MCF 10A (cell line): ENCODE measurements at regions not wholly inside any gene's neighbourhood (a gene's known extent, or its start where the extent isn't known, plus 50 kb on each side); places are given as distances from the start of the nearest gene placed in this dataset.

Experiments
- BruUV-seq: library from RNA; stranded (reverse); fragments of 400-500 nt; replicated peaks from 2 replicates; lab custom pipeline; 2021; lab: Mats Ljungman, UMichigan
- CTCF ChIA-PET: fragments of 300-600 bp; sonication (Branson Sonifier 250); formaldehyde crosslinking; extraction: SDS; loops from one replicate; lab custom pipeline; 2021; ENCODE audit warnings: antibody characterized with exemption, inconsistent platforms; lab: Yijun Ruan, JAX
- POLR2A ChIA-PET: fragments of 300-600, 350-650 bp; sonication (Branson Sonifier 250); formaldehyde crosslinking; extraction: SDS; loops from one replicate; lab custom pipeline; 2020; ENCODE audit warnings: antibody characterized with exemption, inconsistent platforms; lab: Yijun Ruan, JAX
- DNase-seq: peaks from one replicate; pipeline ENCODE4 v3.0.0-alpha.2; 2018; ENCODE audit not compliant: unreplicated experiment
- H3K27ac Mint-ChIP-seq: one replicate; pipeline ENCODE4 v1.8.0; 2022; ENCODE audit warnings: mild to moderate bottlenecking, low read depth, mixed read lengths; ENCODE audit not compliant: unreplicated experiment
- H3K27me3 Mint-ChIP-seq: one replicate; pipeline ENCODE4 v1.8.0; 2022; ENCODE audit warnings: mixed read lengths; ENCODE audit not compliant: insufficient read depth, unreplicated experiment
- H3K36me3 Mint-ChIP-seq: one replicate; pipeline ENCODE4 v1.8.0; 2022; ENCODE audit warnings: mild to moderate bottlenecking, moderate library complexity, mixed read lengths; ENCODE audit not compliant: insufficient read depth, unreplicated experiment
- H3K4me1 Mint-ChIP-seq: one replicate; pipeline ENCODE4 v1.8.0; 2022; ENCODE audit warnings: mixed read lengths; ENCODE audit not compliant: insufficient read depth, unreplicated experiment
- H3K4me3 Mint-ChIP-seq: one replicate; pipeline ENCODE4 v1.8.0; 2022; ENCODE audit warnings: mild to moderate bottlenecking, moderate library complexity, mixed read lengths; ENCODE audit not compliant: unreplicated experiment
- H3K9me3 Mint-ChIP-seq: one replicate; pipeline ENCODE4 v1.8.0; 2022; ENCODE audit warnings: mixed read lengths; ENCODE audit not compliant: unreplicated experiment
- intact Hi-C: fragments of 100-400 bp; cut with micrococcal nuclease; formaldehyde crosslinking; loops from 2 replicates; pipeline ENCODE4 v1.14.1; 2022
- TF ChIP-seq, protein P1 (sequence below): fragments of 200-600 bp; IDR thresholded peaks from one replicate; pipeline ENCODE4 v1.8.0; 2022; ENCODE audit warnings: antibody characterized with exemption, mild to moderate bottlenecking; ENCODE audit not compliant: unreplicated experiment

DNA sequence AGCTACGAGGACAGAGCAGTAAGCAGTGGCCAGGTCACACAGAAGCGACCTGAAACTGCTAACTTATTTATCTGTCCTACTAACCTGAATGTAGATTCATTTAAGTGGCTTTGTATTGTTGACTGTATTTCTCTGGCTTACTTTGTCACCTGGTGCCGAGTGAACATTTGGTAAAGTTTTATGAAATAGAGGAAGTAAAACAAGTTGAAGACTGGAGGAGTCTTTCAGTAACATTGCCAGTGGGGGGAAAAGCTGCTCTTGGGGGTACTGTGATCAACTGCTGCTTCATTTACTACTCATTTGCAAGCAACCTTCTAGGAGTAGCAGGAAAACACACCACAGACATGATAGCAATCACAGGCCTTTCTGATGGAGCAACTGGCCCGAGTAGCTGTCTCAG lies 615.0 kb downstream of the FGF9 start:
- intact Hi-C loops: no loop called here
- Mint-ChIP-seq H3K9me3 (no peaks in the 10 kb centered on the region), H3K27ac (no peak overlapping the region), H3K36me3 (no peaks in the 10 kb centered on the region), H3K4me1 (no peaks in the 10 kb centered on the region), H3K4me3 (no peak overlapping the region), H3K27me3 (no peaks in the 10 kb centered on the region)
- BruUV-seq: no TSS peak
- POLR2A ChIA-PET: interaction anchor here (0.5 kb wide), 1 partner anchor 32 kb away, joined by 5 read pairs; no protein-coding TSS in a partner anchor
- DNase-seq: no peak
- CTCF ChIA-PET: interaction anchor here (0.8 kb wide), 1 partner anchor 13 kb away, joined by 3 read pairs; no protein-coding TSS in a partner anchor
- TF ChIP-seq, protein P1, sequence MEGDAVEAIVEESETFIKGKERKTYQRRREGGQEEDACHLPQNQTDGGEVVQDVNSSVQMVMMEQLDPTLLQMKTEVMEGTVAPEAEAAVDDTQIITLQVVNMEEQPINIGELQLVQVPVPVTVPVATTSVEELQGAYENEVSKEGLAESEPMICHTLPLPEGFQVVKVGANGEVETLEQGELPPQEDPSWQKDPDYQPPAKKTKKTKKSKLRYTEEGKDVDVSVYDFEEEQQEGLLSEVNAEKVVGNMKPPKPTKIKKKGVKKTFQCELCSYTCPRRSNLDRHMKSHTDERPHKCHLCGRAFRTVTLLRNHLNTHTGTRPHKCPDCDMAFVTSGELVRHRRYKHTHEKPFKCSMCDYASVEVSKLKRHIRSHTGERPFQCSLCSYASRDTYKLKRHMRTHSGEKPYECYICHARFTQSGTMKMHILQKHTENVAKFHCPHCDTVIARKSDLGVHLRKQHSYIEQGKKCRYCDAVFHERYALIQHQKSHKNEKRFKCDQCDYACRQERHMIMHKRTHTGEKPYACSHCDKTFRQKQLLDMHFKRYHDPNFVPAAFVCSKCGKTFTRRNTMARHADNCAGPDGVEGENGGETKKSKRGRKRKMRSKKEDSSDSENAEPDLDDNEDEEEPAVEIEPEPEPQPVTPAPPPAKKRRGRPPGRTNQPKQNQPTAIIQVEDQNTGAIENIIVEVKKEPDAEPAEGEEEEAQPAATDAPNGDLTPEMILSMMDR: no peak

DNA sequence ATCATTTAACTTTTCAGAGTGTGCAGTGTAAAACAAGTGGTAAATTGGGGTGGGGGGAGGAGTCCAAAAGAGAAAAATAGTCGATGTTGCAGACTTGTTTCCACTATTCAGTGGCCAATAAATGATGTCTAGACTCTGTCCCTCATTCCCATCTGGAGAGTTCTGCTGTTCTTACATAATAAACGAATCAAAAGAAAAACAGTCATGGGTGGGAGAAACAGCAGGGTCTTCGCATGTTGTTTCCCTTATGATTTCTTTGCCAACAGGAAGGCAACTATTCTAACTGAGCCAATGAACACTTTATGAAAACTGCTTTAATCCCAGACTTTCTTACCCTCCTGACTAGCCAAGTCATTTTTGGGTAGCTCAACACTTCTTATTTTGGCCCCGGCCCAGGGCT lies 615.5 kb downstream of the FGF9 start:
- ChIA-PET CTCF (interaction anchor here (0.8 kb wide), 1 partner anchor 14 kb away, joined by 3 read pairs; no protein-coding TSS in a partner anchor), POLR2A (interaction anchor here (0.5 kb wide), 1 partner anchor 31 kb away, joined by 5 read pairs; no protein-coding TSS in a partner anchor)
- H3K4me3 Mint-ChIP-seq: no peak overlapping the region
- DNase-seq: no peak
- no peak overlapping the region for H3K27ac Mint-ChIP-seq
- no peaks in the 10 kb centered on the region for H3K36me3 Mint-ChIP-seq
- intact Hi-C loops: no loop called here
- no peaks in the 10 kb centered on the region for H3K9me3 Mint-ChIP-seq
- BruUV-seq: no TSS peak
- no peaks in the 10 kb centered on the region for H3K4me1 Mint-ChIP-seq
- no peaks in the 10 kb centered on the region for H3K27me3 Mint-ChIP-seq
- TF ChIP-seq, protein P1: no peak

DNA sequence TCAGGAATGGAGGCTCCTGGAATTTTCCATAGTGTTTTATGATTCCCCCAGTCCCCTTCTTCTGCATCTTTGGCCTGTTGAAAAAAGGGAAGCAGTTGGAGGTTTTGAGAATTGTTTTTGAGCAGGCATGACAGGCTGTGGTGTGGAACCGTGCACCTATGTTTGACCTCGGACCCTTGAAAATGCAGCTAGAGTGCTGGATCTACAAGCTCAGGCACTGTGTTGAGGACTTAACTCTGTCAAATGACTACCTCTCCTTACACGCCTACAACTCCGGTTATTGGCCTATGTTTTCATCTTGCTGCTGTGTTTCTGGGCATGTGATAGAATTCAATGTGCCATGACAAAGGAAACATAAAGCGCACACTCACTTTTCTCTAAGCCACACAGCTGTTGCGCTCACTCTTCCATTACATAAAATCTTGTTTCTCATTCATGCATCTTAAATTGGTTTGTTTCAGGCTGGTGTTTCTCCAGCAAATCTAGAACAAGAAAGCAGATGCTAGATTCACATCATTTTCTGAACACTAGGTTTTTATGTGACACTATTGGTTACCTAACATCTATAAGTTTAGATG lies 616.6 kb downstream of the FGF9 start:
- no peak for DNase-seq
- TF ChIP-seq, protein P1: no peak
- Mint-ChIP-seq H3K9me3 (no peaks in the 10 kb centered on the region), H3K4me3 (no peak overlapping the region), H3K4me1 (no peaks in the 10 kb centered on the region), H3K27me3 (no peaks in the 10 kb centered on the region), H3K27ac (no peak overlapping the region), H3K36me3 (no peaks in the 10 kb centered on the region)
- CTCF ChIA-PET: no interaction called here
- BruUV-seq: no TSS peak
- POLR2A ChIA-PET: interaction anchor here (0.7 kb wide), 1 partner anchor 609 kb away, joined by 3 read pairs; no protein-coding TSS in a partner anchor
- intact Hi-C loops: no loop called here

DNA sequence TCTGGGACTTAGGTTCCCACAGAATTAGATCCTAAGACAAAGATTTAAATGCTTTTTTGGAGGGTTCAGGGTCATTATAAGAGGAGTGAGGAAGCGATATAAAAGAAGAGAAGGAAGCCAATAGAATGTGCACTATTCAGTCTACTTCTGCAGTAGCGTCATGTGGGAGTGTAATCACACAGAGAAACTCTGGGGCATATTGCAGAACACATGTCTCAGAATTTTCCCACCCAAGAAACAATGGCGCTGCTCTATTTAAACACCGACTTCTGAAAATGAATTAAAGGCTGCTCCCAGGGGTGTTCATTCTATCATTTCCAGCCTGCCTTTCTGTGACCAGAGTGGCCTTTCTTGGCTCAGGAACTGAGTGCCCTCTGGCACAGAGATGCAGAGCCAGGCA lies 617.6 kb downstream of the FGF9 start:
- ChIA-PET CTCF (no interaction called here), POLR2A (no interaction called here)
- no peak overlapping the region for H3K27ac Mint-ChIP-seq
- no TSS peak for BruUV-seq
- TF ChIP-seq, protein P1: no peak
- no peaks in the 10 kb centered on the region for H3K36me3 Mint-ChIP-seq
- no peaks in the 10 kb centered on the region for H3K9me3 Mint-ChIP-seq
- H3K4me3 Mint-ChIP-seq: no peak overlapping the region
- DNase-seq: no peak
- intact Hi-C loops: no loop called here
- H3K27me3 Mint-ChIP-seq: no peaks in the 10 kb centered on the region
- no peaks in the 10 kb centered on the region for H3K4me1 Mint-ChIP-seq
